ENCODE measurements at regions not wholly inside any gene's neighbourhood (a gene's known extent, or its start where the extent isn't known, plus 50 kb on each side); places are given as distances from the start of the nearest gene placed in this dataset.

DNA sequence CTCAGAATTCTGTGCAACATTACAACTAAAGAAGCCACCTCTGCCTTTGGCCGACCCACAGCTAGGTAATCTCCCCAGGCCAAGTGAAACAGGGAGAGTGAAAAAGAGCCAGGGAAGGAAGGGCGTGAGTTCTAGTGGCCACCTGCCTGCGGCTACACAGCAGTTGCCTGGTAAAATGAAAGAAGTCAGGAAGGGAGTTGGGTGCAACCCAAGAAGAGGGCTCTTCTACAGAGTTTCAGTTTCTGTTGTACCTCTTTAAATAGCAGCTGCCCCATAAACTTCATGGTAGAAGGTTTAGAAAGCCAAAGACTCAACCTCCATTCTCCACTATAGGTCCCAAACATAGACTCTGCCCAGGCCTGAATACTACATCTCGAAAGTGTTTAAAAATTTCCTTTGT, 76.2 kb upstream of the TMEM168 start:
- Histone ChIP-seq H4K20me1 (ENCODE audit: insufficient read depth, low read depth, low read length) (peaks cover 6% of the 10 kb centered on the region; the same call in 1 of the 2 replicates), H2AFZ (ENCODE audit: low read length) (no peak overlapping the region), H3K36me3 (ENCODE audit: insufficient read depth, low read length) (no peaks in the 10 kb centered on the region), H3K27me3 (ENCODE audit: low read length) (no peaks in the 10 kb centered on the region), H3K27ac (ENCODE audit: low read length) (no peak overlapping the region), H3K9me2 (replicated peaks; ENCODE audit: insufficient read depth, low read length) (no peaks in the 10 kb centered on the region), H3K9ac (ENCODE audit: low read length) (no peak overlapping the region), H3K9me3 (ENCODE audit: low read length) (no peaks in the 10 kb centered on the region), H3K4me2 (ENCODE audit: low read depth, low read length, poor library complexity, severe bottlenecking) (no peak overlapping the region), H3K4me1 (ENCODE audit: low read length) (peaks cover 7% of the 10 kb centered on the region), H3K4me3 (ENCODE audit: low read length) (no peak overlapping the region), H3K79me2 (ENCODE audit: low read length) (peaks cover 48% of the 10 kb centered on the region)
- no peak for DNase-seq

- no peak overlapping the region for H3K9ac ChIP-seq (ENCODE audit: low read length)
- H3K36me3 ChIP-seq (ENCODE audit: insufficient read depth, low read length), result no peaks in the 10 kb centered on the region
- no peaks in the 10 kb centered on the region for H3K9me2 ChIP-seq (replicated peaks; ENCODE audit: insufficient read depth, low read length)
- H3K9me3 ChIP-seq (ENCODE audit: low read length), result no peaks in the 10 kb centered on the region
- no peak overlapping the region for H3K4me3 ChIP-seq (ENCODE audit: low read length)
- H3K4me2 ChIP-seq (ENCODE audit: low read depth, low read length, poor library complexity, severe bottlenecking), result no peak overlapping the region
- no peak overlapping the region for H2AFZ ChIP-seq (ENCODE audit: low read length)
- H3K27ac ChIP-seq (ENCODE audit: low read length), result no peak overlapping the region
- H3K4me1 ChIP-seq (ENCODE audit: low read length), result peaks cover 7% of the 10 kb centered on the region
- H3K27me3 ChIP-seq (ENCODE audit: low read length), result no peaks in the 10 kb centered on the region
- H3K79me2 ChIP-seq (ENCODE audit: low read length), result peaks cover 52% of the 10 kb centered on the region
- no peak for DNase-seq
- no peaks in the 10 kb centered on the region for H4K20me1 ChIP-seq (ENCODE audit: insufficient read depth, low read depth, low read length)
Measured at GRCh38 chr7:112864380-112864779, 74.2 kb upstream of the TMEM168 start.

DNA sequence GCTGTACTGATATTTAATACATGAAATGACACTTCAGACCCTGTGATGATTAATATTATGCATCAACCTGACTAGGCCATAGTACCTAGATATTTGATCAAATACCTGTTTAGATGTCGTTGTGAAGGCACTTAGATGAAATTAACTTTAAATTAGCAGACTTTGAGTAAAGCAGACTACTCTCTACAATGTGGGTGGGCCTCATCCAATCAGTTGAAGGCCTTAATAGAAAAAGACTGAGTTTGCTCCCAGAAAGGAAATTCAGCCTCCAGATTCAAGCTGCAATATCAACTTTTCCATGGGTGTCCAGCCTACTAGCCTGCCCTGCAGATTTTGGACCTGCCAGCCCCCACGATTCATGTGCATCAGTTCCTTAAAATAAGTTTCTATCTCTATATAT, 68.6 kb upstream of the TMEM168 start:
- DNase-seq, result no peak

DNA sequence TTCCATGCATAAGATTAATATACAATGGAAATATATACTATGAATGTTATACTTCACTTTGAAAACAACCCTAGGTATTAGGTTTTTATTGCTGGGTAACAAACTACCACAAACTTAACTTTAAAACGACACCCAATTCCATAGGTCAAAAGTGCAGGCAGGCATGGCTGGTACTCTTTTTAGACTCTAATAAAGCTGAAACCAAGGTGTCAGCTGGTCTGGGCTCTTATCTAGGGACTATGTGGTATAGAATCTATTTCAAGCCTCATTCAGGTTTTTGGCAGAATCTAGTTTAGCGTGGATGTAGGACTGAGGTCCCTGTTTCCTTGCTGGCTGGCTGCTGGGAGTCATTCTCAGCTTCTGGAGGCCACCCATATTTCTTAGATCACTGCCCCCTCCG, 65.0 kb upstream of the TMEM168 start:
- Histone ChIP-seq H3K27ac (ENCODE audit: low read length) (no peak overlapping the region), H4K20me1 (ENCODE audit: insufficient read depth, low read depth, low read length) (no peaks in the 10 kb centered on the region), H2AFZ (ENCODE audit: low read length) (no peak overlapping the region), H3K4me2 (ENCODE audit: low read depth, low read length, poor library complexity, severe bottlenecking) (no peak overlapping the region), H3K27me3 (ENCODE audit: low read length) (no peaks in the 10 kb centered on the region), H3K4me3 (ENCODE audit: low read length) (no peak overlapping the region), H3K9me2 (replicated peaks; ENCODE audit: insufficient read depth, low read length) (no peaks in the 10 kb centered on the region), H3K79me2 (ENCODE audit: low read length) (peaks cover 47% of the 10 kb centered on the region), H3K36me3 (ENCODE audit: insufficient read depth, low read length) (0 out of 2 replicates have a peak, but pooled peaks cover 2% of the 10 kb centered on the region), H3K4me1 (ENCODE audit: low read length) (0 out of 2 replicates have a peak, but pooled peaks cover 6% of the 10 kb centered on the region), H3K9me3 (ENCODE audit: low read length) (no peaks in the 10 kb centered on the region), H3K9ac (ENCODE audit: low read length) (no peak overlapping the region)
- no peak for DNase-seq

More for the DNA sequence above, 68.6 kb upstream of the TMEM168 start:
- Histone ChIP-seq H3K4me1 (ENCODE audit: low read length) (peaks cover 9% of the 10 kb centered on the region), H3K9me2 (replicated peaks; ENCODE audit: insufficient read depth, low read length) (no peaks in the 10 kb centered on the region), H3K27ac (ENCODE audit: low read length) (no peak overlapping the region), H3K79me2 (ENCODE audit: low read length) (peaks cover 27% of the 10 kb centered on the region; the same call in 1 of the 2 replicates), H3K4me3 (ENCODE audit: low read length) (no peak overlapping the region), H3K36me3 (ENCODE audit: insufficient read depth, low read length) (0 out of 2 replicates have a peak, but pooled peaks cover 2% of the 10 kb centered on the region), H3K4me2 (ENCODE audit: low read depth, low read length, poor library complexity, severe bottlenecking) (no peak overlapping the region), H4K20me1 (ENCODE audit: insufficient read depth, low read depth, low read length) (no peaks in the 10 kb centered on the region), H3K27me3 (ENCODE audit: low read length) (no peaks in the 10 kb centered on the region), H3K9ac (ENCODE audit: low read length) (no peak overlapping the region), H3K9me3 (ENCODE audit: low read length) (no peaks in the 10 kb centered on the region), H2AFZ (ENCODE audit: low read length) (no peak overlapping the region)

GRCh38 chr7:112854169-112854568, 64.0 kb upstream of the TMEM168 start:
- Histone ChIP-seq H3K9ac (ENCODE audit: low read length) (no peak overlapping the region), H3K4me1 (ENCODE audit: low read length) (0 out of 2 replicates have a peak, but pooled peaks cover 6% of the 10 kb centered on the region), H3K9me2 (replicated peaks; ENCODE audit: insufficient read depth, low read length) (no peaks in the 10 kb centered on the region), H3K27ac (ENCODE audit: low read length) (no peak overlapping the region), H3K4me3 (ENCODE audit: low read length) (no peak overlapping the region), H3K36me3 (ENCODE audit: insufficient read depth, low read length) (0 out of 2 replicates have a peak, but pooled peaks cover 2% of the 10 kb centered on the region), H3K27me3 (ENCODE audit: low read length) (no peaks in the 10 kb centered on the region), H4K20me1 (ENCODE audit: insufficient read depth, low read depth, low read length) (no peaks in the 10 kb centered on the region), H3K4me2 (ENCODE audit: low read depth, low read length, poor library complexity, severe bottlenecking) (no peak overlapping the region), H3K79me2 (ENCODE audit: low read length) (peaks cover 46% of the 10 kb centered on the region), H3K9me3 (ENCODE audit: low read length) (no peaks in the 10 kb centered on the region), H2AFZ (ENCODE audit: low read length) (no peak overlapping the region)
- DNase-seq, result no peak

- Histone ChIP-seq H3K27ac (ENCODE audit: low read length) (no peak overlapping the region), H3K79me2 (ENCODE audit: low read length) (peaks cover 40% of the 10 kb centered on the region), H3K4me2 (ENCODE audit: low read depth, low read length, poor library complexity, severe bottlenecking) (no peak overlapping the region), H3K4me1 (ENCODE audit: low read length) (0 out of 2 replicates have a peak, but pooled peaks cover 6% of the 10 kb centered on the region), H3K9ac (ENCODE audit: low read length) (no peak overlapping the region), H3K9me2 (replicated peaks; ENCODE audit: insufficient read depth, low read length) (no peaks in the 10 kb centered on the region), H3K27me3 (ENCODE audit: low read length) (no peaks in the 10 kb centered on the region), H4K20me1 (ENCODE audit: insufficient read depth, low read depth, low read length) (no peaks in the 10 kb centered on the region), H3K36me3 (ENCODE audit: insufficient read depth, low read length) (no peaks in the 10 kb centered on the region), H3K4me3 (ENCODE audit: low read length) (no peak overlapping the region), H2AFZ (ENCODE audit: low read length) (no peak overlapping the region), H3K9me3 (ENCODE audit: low read length) (no peaks in the 10 kb centered on the region)
- no peak for DNase-seq
Measured at GRCh38 chr7:112853422-112853821, 63.2 kb upstream of the TMEM168 start.

DNA sequence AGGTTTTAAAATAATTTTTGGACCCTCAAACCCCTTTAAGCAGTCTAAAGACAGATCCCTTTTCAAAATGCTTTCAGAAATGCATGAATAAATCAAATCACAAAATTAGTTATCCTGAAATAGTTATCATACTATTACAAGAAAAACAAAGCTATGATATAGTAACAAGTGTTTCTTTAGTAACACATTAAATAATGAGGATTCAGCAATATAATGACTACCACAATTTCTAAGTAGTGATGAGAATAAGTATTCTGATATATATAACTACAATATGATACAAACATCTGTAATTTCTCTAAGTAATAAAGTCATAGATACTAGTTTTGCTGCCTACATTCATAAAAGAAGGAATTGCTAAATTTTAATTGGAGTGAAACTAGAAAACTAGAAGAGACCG, 53.0 kb upstream of the TMEM168 start:
- H3K27ac ChIP-seq (ENCODE audit: low read length), result no peak overlapping the region
- H3K9me3 ChIP-seq (ENCODE audit: low read length), result no peaks in the 10 kb centered on the region
- H3K9me2 ChIP-seq (replicated peaks; ENCODE audit: insufficient read depth, low read length), result no peaks in the 10 kb centered on the region
- H2AFZ ChIP-seq (ENCODE audit: low read length), result no peak overlapping the region
- no peaks in the 10 kb centered on the region for H4K20me1 ChIP-seq (ENCODE audit: insufficient read depth, low read depth, low read length)
- H3K4me1 ChIP-seq (ENCODE audit: low read length), result peaks cover 5% of the 10 kb centered on the region; the same call in 1 of the 2 replicates
- DNase-seq, result no peak
- H3K4me3 ChIP-seq (ENCODE audit: low read length), result no peak overlapping the region
- no peak overlapping the region for H3K9ac ChIP-seq (ENCODE audit: low read length)
- peaks cover 76% of the 10 kb centered on the region for H3K79me2 ChIP-seq (ENCODE audit: low read length)
- no peaks in the 10 kb centered on the region for H3K36me3 ChIP-seq (ENCODE audit: insufficient read depth, low read length)
- no peaks in the 10 kb centered on the region for H3K27me3 ChIP-seq (ENCODE audit: low read length)
- H3K4me2 ChIP-seq (ENCODE audit: low read depth, low read length, poor library complexity, severe bottlenecking), result no peak overlapping the region

Data from Karpas-422 (cell line).